Occipital lobe (tissue), 1 donor: ENCODE measurements at regions not wholly inside any gene's neighbourhood (a gene's known extent, or its start where the extent isn't known, plus 50 kb on each side); places are given as distances from the start of the nearest gene placed in this dataset.

ENCODE experiments used
- DNase-seq: peaks from one replicate; lab custom pipeline; 2025; lab: John Stamatoyannopoulos, UW

DNA sequence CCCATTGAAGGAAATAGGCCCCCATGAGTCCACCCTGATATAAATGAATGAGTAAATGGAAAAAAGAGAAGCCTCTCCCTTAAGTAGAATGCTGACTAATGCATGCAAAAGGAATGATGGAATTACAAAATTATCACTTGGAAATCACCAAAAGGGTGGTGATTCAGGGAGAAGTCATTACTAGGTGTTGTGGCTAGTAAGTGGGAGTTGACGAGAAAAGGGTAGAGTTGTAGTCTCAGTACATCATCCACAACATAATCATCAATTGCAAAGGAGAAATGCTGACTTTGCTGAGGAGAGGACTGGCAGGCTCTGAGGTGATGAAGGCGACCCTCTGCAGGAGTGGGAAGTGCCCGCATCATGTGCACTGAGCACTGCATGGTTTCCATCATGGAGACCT is 201.5 kb upstream of the S1PR3 start:
- no peak for DNase-seq

DNA sequence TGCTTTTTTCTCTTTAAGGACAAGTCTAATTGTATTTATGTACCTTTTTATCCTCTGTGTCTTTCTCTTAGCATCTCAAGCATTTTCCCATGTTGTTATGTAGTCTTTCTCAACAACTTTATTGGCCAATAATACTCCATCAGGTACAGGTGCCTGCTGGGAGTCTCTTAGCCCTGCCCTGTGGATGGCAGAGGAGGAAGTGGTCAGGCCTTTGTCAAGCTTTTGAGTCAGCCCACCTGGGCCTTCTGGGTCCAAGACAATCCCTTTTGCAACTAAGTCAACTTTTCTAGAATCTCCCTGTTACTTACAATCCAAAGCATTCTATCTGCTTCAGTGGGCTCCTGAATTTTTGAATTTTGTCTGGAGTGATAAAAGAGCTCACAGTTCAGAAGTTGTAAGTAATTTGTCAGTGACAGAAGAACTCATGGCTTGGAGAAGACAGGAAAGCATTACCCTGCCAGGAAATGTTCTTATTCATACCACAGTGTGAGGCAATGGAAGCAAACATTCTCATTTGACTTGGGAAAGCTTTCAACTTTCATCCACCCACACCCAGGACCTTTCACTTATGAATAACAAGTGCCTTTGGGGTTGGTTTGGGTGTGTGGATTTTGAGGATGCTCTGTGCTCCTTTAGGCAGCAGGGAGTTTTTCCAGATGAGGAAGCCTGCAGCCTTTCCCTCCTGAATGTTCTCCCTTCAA is 200.0 kb upstream of the S1PR3 start:
- DNase-seq = no peak

- DNase-seq = no peak
Observed at GRCh38 chr9:88792502-88792901, 198.8 kb upstream of the S1PR3 start.

DNA sequence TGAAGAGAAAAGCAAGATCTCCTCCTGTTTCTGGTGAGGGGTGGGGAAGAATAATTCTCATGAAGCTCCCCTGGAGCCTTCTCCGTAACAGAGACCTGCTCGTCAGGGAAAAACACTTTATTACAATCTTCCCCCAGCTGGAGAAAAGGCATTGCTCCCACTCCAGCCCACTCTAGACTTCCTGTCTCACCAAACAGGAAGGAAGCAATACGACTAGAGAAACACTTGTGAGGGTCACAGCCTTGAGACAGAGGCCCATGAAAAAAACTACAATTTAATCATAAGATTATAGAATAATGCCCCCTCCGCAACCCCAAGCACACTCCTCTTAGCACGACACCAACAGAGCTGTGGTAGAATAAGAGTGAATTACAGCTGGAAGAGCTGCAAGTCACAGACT is 197.2 kb upstream of the S1PR3 start:
- no peak for DNase-seq

GRCh38 chr9:88796947-88797346 is 194.3 kb upstream of the S1PR3 start:
- no peak for DNase-seq

- no peak for DNase-seq
Observed at GRCh38 chr9:88798476-88798875, 192.8 kb upstream of the S1PR3 start.

DNA sequence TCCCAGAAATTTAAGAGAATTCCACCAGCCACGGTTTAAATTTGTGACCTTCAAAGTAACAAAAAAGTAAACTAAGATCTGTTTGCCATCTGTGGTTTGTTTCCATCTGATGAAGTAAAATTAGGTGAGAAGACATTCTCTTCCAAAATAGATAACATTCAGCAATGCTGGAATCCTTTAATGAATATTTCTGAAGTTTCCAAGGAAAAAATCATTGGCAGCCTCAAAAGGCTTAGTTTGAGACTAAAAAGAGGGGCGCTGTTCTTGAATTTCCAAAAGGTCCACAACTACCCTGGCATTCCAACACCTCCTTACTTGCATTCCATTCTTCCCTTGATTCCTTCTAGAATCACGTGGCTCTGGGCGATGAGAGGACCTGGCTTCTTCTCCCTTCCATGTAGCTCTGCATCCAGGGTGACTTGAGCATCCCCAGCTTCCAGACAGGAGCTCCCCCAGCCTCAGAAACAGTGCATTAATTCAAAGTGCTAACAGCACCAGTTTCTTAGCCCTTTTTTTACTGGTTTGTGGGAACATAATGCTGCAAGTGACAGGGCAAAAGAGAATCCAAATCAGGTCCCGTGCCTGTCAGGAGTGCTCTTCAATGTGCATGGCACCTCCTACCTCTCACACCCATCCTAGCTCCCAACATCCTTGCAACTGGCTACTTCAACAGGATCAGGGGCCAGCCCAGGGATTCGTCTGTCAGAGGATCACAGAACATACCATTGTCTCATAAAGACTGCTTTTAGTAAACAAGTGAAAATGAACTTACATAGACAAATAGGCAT is 191.5 kb upstream of the S1PR3 start:
- DNase-seq = no peak

- no peak for DNase-seq
Observed at GRCh38 chr9:88800329-88800682, 191.0 kb upstream of the S1PR3 start.

GRCh38 chr9:88801214-88801796 is 190.0 kb upstream of the S1PR3 start:
- no peak for DNase-seq

DNA sequence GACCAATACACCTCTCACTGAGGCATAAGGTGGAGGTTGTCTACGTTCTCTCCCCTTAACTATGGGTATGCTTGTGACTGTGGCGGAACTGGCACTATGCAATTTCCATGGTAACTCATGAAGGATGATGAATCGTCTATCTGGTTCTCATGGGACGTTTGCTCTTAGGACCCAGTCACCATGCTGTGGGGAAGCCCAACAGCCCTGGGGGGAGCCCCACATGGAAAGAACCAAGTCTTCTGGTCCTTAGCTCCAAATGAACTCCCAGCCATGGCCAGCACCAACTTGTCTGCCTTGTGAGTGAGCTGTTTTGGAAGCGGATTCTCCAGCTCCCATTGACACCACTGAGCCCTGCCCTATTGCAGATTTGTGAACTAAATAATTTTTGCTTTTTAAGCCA is 188.7 kb upstream of the S1PR3 start:
- no peak for DNase-seq

DNA sequence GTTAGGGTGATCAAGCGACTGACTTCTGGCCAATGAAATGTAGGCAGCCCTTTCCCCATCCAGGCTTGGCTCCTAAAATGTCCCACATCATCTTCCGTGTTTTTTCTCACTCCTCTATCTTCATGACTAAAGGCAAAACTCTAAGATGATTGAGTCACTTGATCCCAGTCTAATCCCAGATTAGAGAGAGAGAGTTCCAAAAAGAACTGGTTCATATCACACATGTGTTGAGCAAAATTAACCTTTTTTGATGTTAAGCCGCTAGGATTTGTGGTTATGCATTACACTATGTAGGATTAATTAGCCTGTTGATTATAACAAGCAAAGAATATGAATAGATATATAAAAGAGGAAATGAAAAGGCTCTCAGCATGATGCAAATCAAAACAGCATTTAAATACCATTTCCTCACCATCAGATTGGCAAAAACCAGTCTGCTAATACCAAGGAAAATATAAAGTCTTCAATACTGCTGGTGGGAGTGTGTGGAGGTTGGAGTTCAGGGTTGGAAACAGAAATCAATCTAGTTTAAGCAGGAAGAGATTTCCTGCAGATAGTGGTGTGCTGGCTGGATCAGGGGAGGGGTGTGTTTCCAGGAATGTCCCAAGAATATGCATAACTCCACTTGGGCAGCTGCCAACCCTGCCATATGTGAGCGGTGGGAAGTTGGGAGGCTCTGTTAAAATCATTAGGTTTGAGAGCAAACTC is 187.6 kb upstream of the S1PR3 start:
- no peak for DNase-seq

- no peak for DNase-seq
Observed at GRCh38 chr9:88804254-88804596, 187.0 kb upstream of the S1PR3 start.

DNA sequence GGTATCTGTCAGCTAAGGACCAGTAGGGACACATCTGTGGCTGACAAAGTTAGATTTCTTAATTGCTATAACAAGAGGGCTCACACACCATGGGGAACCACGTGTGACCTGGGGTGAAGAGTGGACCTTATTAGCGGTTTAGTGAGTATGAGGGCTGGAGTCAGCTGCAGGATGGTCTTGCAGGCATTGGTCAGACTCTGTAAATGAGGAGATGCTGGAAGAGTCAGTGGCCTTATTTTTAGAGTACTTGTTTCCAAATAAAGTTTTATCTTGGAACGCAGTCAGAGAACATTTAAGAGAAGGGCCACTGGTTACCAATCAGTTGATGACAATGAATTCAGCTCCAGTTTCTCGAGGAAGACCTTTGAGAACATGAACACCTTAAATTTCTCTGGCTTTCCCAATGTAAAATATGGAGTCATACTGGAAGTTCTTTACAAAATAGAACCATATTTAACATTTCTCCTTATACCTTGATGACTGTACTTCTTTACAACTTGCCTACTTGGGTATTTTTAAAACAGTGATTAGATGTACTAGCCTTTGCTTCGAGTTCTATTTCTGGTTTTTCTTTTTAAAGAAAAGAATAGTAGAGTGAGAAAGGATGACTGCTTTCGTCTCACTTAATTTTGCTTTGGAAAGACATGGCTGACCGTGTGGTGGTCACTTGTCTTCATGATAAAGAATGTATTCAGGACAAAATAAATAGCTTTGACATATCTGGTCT is 185.9 kb upstream of the S1PR3 start:
- no peak for DNase-seq

GRCh38 chr9:88807426-88807825 is 183.8 kb upstream of the S1PR3 start:
- no peak for DNase-seq

- DNase-seq = no peak
Observed at GRCh38 chr9:88808019-88808656, 183.1 kb upstream of the S1PR3 start.

- no peak for DNase-seq
Observed at GRCh38 chr9:88808761-88809354, 182.4 kb upstream of the S1PR3 start.

DNA sequence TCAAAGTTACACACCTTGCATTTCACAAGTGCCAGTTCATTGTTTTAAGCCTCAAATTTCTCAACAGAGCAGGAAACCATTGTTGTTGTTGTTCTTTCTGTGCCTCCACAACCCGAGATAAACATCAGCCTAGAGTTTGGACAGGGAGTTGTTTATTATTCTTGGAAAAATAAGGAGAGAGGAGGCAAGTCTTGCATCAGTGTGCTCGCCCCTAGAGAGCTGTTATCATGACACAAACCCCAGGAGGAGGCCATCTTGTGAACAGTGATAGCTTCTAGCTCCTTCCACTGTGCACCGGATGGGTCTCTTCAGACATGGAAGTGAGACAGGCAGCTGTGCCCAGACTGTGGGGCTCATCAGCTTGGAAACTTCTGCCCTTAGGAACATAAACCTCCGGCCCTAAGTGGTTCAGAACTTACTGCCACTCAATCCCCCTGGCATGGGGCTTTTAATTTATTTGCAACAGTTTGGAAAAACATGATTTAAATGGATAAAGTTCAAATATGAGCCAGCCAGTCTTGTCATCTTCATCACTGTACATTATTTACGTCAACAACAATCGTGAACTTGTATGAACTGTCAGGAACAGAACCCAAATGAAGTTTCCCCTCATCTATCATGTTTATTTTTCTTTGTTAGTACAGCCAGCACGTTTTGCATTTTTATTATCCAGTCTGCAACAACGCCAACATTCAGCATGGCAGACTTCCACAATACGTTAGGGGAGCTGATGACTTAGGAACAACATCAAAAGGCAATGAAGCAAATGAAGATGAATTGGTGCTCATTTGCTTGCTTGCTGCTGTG is 181.7 kb upstream of the S1PR3 start:
- no peak for DNase-seq

GRCh38 chr9:88810826-88811225 is 180.4 kb upstream of the S1PR3 start:
- DNase-seq = no peak

- DNase-seq = no peak
Observed at GRCh38 chr9:88811511-88811910, 179.8 kb upstream of the S1PR3 start.
